BE2C (cell line): ENCODE measurements at regions not wholly inside any gene's neighbourhood (a gene's known extent, or its start where the extent isn't known, plus 50 kb on each side); places are given as distances from the start of the nearest gene placed in this dataset.

ENCODE experiments used
- DNase-seq: peaks from one replicate; pipeline ENCODE4 v3.0.0-alpha.2; 2020
- H3K27me3 ChIP-seq: fragments of 250-450 bp; sonication (Bioruptor Pico); 2 replicates; pipeline ENCODE4 v1.5.1; 2020; ENCODE audit warnings: mild to moderate bottlenecking
- H3K36me3 ChIP-seq: fragments of 250-450 bp; sonication (Bioruptor Pico); 2 replicates; pipeline ENCODE4 v1.5.1; 2020; ENCODE audit warnings: mild to moderate bottlenecking
- H3K4me1 ChIP-seq: fragments of 250-450 bp; sonication (Bioruptor Pico); 2 replicates; pipeline ENCODE4 v1.5.1; 2020
- H3K4me3 ChIP-seq: 2 replicates; pipeline ENCODE4 v1.5.1; 2011; ENCODE audit warnings: low read depth, low read length
- H3K9me3 ChIP-seq: fragments of 250-450 bp; sonication (Bioruptor Pico); 2 replicates; pipeline ENCODE4 v1.5.1; 2020
- CTCF ChIP-seq: IDR thresholded peaks from 2 replicates; pipeline ENCODE4 v1.5.1; 2012; ENCODE audit warnings: mild to moderate bottlenecking, low read depth, low read length

GRCh38 chr13:71218960-71219359, 648.0 kb downstream of the DACH1 start:
- Histone ChIP-seq H3K4me1 (peaks cover 10% of the 10 kb centered on the region; the same call in 1 of the 2 replicates), H3K9me3 (no peaks in the 10 kb centered on the region), H3K4me3 (no peak overlapping the region), H3K27me3 (no peaks in the 10 kb centered on the region), H3K36me3 (no peaks in the 10 kb centered on the region)
- TF ChIP-seq CTCF = peak; percentile 70
- peak; percentile 19 for DNase-seq

- H3K36me3 ChIP-seq = no peaks in the 10 kb centered on the region
- DNase-seq = no peak
- H3K27me3 ChIP-seq = no peaks in the 10 kb centered on the region
- H3K9me3 ChIP-seq = no peaks in the 10 kb centered on the region
- no peak overlapping the region for H3K4me3 ChIP-seq
- no peak for TF ChIP-seq CTCF
- H3K4me1 ChIP-seq = peaks cover 10% of the 10 kb centered on the region; the same call in 1 of the 2 replicates
Observed at GRCh38 chr13:71217827-71218226, 649.2 kb downstream of the DACH1 start.

- no peak for DNase-seq
- Histone ChIP-seq H3K27me3 (no peaks in the 10 kb centered on the region), H3K4me1 (peaks cover 6% of the 10 kb centered on the region; the same call in 1 of the 2 replicates), H3K9me3 (no peaks in the 10 kb centered on the region), H3K4me3 (no peak overlapping the region), H3K36me3 (no peaks in the 10 kb centered on the region)
- no peak for TF ChIP-seq CTCF
Observed at GRCh38 chr13:71214821-71215220, 652.2 kb downstream of the DACH1 start.

- TF ChIP-seq CTCF = no peak
- H3K4me1 ChIP-seq = peaks cover 6% of the 10 kb centered on the region; the same call in 1 of the 2 replicates
- no peak for DNase-seq
- H3K36me3 ChIP-seq = no peaks in the 10 kb centered on the region
- H3K9me3 ChIP-seq = no peaks in the 10 kb centered on the region
- no peak overlapping the region for H3K4me3 ChIP-seq
- H3K27me3 ChIP-seq = no peaks in the 10 kb centered on the region
Observed at GRCh38 chr13:71214357-71214756, 652.6 kb downstream of the DACH1 start.

- Histone ChIP-seq H3K9me3 (no peaks in the 10 kb centered on the region), H3K4me1 (no peaks in the 10 kb centered on the region; the same call in 1 of the 2 replicates), H3K36me3 (no peaks in the 10 kb centered on the region), H3K27me3 (no peaks in the 10 kb centered on the region), H3K4me3 (no peak overlapping the region)
- no peak for TF ChIP-seq CTCF
- DNase-seq = no peak
Observed at GRCh38 chr13:71213252-71213821, 653.7 kb downstream of the DACH1 start.

- H3K27me3 ChIP-seq = no peaks in the 10 kb centered on the region
- TF ChIP-seq CTCF = no peak
- H3K4me1 ChIP-seq = no peaks in the 10 kb centered on the region
- H3K9me3 ChIP-seq = no peaks in the 10 kb centered on the region
- no peak for DNase-seq
- H3K4me3 ChIP-seq = no peak overlapping the region
- no peaks in the 10 kb centered on the region for H3K36me3 ChIP-seq
Observed at GRCh38 chr13:71210861-71211260, 656.1 kb downstream of the DACH1 start.
